Activated CD8-positive, alpha-beta memory T cell treated with anti-CD3 and anti-CD28 coated beads for 1 hour (primary cell): ENCODE measurements at regions not wholly inside any gene's neighbourhood (a gene's known extent, or its start where the extent isn't known, plus 50 kb on each side); places are given as distances from the start of the nearest gene placed in this dataset.
A peak's percentile ranks its signal among the peaks of the same experiment; 100 is the strongest.
"Not testable (repeated sequence)": the region's sequence is repeated elsewhere in the genome, so short reads cannot be mapped to it uniquely, and the experiment has no call there.

ENCODE experiments used
- DNase-seq, 2 donors: peaks; one replicate each; pipeline ENCODE4 v3.0.0-alpha.2; 2020; ENCODE audit warnings: low read depth in 1 of 2; ENCODE audit errors: extremely low read depth in 1 of 2

DNA sequence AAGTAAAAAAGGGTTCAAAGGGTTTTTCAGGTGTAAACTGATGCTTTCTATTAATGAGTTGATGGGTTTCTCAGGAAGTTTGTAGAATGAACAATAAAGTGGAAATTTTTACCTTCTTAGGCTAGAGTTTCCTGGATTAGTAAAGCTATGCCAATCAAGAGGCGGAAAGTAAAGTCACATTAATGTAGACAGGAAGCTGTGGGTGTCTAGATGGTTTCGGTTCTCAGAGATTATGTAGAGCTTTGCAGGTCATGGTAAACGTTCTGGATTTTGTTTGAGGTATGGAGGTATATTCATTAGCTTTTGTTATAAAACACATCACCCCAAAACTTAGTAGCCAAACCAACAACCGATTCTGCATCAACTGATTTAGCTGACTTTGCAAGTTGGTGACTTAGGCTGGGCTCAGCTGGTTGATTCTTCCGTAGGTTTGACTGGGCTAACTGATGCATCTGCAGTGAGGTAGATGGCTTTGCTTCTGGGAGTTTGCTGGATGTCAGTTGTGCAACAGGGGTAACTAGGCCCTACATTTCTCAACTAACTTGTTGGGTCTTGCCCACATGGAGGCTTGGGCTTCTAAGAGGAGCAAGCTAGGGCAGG, 273.8 kb downstream of the MSX2 start:
- DNase-seq = no peak

DNA sequence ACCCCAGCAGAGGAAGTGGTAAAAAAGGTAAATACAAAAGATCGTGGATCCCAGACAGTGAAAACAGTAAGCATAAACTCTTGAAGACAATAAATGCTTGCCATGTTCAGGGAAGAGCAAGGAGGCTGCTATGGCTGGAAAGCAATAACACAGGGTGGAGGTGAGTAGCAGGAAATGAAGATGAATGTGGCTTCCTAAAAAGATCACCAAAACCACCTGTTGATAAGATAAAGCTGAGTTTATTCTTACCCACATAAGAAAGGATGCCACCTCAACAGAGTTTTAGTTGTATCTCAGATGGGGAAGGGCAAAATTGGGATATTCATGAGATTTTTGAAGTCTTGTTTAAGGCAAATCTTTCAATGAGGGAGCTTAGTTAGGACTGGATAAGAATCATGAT, 273.3 kb downstream of the MSX2 start:
- DNase-seq = no peak

DNA sequence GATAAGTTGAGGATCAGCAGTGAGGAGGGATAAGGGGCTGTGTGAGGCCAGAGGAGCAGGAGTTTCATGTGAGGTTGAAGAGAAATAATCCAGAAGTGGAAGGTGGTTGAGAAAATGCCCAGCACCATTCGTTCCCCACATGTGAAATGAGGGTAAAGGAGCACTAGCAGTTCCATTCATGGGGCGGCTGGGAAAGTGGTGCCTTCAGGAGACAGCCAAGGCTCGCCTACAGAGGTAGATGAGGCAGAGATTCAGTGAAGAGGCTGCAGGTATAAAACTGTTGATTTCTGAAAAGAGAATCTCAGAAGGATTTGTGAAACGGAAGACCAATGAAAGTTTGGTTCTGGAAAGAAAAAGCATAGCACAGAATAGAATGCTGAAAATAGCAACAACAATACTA, 272.6 kb downstream of the MSX2 start:
- DNase-seq = no peak

DNA sequence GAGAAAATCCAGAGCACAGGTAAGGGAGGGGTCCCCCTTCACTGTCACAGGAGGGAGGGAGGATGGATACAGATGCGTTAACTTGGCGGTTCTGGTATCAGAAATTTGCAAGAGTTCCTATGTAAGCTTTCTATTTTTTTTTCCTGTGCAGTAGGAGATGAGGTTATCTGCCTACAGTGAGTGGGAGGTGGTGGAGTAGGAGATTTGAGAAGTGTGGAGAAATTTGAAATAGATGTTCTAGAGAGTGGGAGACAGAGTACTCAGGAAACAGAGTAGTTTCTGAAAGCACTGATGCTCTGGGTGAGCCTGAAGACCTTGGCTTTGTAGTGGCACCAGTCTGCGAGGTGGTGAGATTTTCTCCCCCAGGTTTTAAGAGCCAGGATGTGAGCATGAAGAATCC, 271.4 kb downstream of the MSX2 start:
- no peak for DNase-seq

DNA sequence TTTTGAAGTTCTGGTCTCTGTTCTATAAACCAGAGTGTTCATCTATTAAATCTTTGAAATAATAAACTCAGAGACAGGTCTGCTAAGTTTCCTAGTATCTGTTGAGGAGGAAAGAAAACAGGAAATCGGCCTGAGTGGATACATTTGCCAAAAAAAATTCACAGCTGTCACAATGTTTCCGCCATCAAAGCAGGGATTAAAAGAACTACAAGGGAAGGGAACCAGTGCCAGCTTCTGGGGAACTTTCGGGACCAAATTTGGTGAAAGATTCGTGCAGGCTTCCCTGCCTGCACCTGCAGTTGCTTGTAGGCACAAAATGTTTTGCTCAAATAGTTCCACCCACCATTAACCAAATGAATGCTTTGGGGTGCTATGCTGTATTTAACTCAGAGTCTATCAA, 267.5 kb downstream of the MSX2 start:
- no peak for DNase-seq

DNA sequence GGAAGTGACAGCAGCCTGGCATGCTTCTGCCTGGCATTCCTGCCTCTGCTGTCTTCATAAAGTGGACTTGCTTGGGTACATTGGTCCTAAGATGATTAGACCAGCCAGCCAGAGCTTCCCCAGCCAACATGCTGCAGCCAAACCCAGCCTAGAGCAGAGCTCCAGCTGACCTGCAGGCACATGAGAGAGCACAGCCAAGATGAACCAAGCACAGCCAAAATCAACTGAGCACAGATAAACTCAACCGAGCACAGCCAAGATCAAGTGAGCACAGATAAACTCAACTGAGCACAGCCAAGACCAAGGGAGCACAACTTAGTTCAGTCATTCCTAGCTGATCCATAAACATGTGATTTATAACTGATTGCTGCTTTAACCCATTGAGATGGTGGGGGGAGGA, 266.5 kb downstream of the MSX2 start:
- no peak for DNase-seq

DNA sequence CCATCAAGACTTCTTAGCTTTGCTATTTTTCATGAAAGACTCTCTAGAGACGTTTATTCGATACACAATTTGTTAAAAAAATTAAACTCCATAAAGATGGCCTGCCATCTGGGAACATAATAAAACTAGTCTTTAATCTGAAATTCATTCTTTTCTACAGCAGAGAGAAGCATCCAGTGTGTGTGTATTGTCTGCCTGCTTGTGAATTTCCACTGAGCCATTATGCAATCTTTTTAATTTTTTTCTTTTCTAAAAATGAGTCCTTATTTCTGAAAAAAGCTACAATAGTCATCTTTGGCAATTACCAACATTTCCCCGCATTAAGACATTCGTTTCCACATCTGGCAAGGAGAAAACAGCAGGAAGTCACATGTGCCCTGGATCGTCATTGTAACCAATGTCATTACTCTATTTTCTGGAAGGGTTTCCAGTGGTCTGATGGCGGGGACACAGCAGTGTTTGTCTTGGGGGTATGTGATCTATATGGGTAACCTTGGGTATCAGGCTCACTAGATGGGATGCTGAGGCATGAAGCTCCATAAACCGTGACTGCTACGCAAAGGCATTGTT, 263.1 kb downstream of the MSX2 start:
- no peak for DNase-seq

DNA sequence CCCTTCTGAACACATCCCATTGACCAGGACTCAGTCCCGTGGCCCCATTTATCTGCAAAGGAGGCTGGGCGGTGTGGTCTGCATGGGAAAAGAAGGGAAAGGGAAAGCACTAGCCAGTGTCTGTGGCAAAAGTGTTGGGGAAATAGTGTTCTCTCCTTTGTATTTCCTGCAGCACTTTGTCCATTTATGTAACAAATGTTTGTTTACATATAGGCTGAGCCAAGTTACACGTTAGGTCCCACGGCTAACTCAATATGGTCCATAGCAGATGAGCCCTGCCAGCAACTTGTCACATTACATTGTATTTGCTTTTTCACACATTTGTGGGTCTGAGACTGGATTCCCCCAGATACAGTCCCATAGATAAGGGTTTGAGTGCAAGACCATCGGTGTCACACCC, 260.5 kb downstream of the MSX2 start:
- DNase-seq = no peak

DNA sequence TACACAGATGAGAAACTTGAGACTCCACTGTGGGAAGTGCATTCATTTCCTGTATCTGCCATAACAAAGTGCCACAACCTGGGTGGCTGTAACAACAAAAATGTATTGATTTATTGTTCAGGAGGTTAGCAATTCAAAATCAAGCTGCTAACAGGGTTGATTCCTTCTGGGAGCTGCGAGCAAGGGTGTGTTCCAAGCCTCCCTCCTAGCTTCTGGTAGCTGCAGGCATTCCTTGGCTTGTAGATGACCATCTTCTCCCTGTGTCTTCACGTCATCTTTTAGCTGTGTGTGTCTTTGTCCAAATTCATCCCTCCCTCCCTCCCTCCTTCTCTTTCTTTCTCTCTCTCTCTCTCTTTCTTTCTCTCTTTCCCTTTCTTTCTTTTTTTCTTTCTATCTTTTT, 258.1 kb downstream of the MSX2 start:
- no peak for DNase-seq

DNA sequence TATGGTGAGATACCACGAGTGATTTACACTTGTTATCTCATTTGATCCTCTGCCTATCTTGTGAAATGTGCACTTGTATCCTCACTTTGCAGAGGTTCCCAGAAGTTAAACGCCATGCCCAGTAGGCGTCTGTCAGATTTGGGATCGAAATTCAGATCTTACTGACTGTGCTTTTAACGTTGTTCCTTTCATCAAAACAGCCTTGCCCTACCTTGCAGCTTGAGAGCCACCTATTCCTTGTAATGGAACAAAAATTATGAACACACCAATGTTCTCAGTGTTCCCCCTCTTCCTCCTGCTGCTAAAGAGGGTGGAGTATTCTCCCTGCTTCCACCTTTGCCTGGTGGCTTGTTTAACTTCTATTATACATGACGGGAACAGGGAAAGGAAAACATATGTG, 257.0 kb downstream of the MSX2 start:
- DNase-seq = no peak

DNA sequence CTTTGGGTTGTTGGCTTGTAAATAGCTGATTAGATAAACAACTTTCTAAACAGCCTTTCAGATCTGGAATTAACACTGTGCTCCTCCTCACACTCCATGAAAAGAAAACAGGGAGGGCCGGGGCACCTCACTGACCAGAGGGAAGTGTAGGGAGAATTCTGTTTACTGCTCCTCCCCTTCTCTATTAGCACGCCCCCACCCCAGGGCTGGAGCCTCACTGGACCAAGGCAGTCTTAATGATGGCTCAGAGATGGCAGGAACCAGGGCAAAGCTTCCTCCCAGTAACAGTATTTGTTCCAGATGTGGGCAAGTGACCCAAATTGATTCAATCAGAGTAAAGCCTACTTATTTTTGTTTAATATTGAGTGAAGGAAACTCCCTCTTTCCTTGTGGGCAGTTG, 256.6 kb downstream of the MSX2 start:
- DNase-seq = no peak

DNA sequence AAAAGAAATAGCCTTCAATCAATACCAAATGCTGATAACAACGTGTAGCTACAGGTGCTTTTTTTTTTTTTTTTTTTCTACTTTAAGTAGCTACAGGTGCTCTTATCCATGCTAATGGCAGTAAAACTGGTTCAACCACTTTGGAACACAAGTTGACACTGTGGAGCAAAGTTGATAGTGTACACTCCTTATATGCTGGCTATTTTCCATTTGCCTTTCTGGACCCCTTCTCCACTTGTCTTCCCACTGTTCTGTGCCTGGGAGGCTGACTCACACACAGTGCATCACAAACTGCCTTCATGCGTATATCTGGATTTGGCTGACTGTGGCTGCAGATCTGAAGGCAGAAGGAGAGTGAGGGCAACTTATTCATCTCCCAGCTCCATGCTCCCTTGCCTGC, 247.9 kb downstream of the MSX2 start:
- DNase-seq = no peak

DNA sequence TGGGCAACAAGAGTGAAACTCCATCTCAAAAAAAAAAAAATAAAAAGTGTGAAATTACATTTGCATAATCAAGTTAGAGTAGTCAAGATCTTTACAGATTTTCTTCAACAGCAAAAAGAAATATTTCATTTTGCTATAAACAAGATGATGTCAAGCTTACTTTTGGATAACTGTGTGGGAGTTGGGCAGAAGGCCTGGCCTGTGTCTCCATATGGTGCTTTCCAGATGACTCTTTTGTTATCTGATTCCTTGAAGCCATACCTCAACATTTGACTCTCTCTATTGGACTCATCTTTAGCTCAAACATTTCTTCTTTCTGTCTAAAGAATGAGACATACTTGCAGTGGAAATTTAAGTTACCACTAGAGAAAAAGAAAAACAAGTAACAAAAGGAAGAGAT, 246.8 kb downstream of the MSX2 start:
- no peak for DNase-seq

DNA sequence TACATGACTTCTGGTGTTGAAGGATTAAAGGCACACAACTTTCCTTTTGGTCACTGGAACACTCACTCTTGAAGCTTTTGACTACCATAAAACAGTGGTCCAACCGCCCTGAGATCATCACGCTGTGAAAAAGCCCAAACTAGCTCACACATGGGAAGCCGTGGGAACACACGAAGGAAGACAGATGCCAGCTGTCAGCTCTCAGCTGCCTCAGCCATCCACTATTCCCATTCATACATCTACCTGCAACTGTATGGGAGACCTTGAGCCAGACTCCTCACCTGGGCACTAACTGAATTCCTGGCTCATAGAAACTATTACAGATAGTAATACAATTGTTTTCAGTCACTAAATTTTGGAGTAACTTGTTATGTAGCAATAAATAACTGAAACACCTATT, 246.1 kb downstream of the MSX2 start:
- DNase-seq = no peak

DNA sequence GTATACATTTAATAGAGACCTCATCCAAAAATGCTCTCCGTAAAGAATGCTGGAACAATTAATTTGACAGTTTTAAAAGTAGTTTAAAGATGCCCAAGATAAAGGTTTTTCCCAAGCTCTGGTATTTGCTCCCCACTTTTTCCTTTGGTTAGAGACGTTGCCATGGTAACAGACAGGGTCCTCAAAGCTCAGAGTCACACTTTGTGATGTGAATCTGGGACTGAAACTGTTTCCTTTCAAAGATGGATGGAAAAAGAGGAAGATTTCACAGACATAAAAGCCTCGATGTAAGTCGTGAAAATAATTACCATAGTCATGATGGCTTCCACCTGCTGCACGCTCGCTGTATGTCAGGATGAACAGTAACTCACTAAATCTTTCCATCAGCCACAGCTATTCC, 229.5 kb downstream of the MSX2 start:
- DNase-seq = no peak

DNA sequence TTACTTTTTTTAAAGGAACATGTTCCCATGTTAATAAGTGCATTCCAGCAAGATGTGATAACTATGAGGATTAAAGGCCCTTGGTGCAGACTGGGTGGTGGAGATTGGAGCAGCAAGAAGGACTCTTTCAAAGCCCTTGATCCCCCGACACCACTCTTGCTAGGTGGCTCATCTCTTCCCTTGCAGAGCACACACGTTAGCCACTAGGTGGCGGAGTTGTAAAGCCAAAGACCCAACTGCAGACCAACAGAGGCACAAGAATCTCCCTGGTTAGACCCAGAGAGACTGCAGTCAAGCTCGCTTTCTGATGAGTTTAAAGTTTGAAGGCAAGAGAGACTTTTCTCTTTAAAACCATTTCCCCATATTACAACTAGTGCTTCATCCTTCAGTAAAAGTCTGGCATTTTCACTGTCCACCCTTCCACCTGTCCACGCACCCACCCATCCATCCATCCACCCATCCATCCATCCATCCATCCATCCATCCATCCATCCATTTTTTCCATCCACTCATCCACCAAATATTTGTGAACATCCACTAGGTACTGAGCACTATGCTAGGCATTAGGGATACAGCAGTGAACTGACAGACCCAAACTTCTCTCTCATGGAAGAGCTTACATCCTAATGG, 226.9 kb downstream of the MSX2 start:
- peak in 1 of 2 donors; percentile 7 for DNase-seq

DNA sequence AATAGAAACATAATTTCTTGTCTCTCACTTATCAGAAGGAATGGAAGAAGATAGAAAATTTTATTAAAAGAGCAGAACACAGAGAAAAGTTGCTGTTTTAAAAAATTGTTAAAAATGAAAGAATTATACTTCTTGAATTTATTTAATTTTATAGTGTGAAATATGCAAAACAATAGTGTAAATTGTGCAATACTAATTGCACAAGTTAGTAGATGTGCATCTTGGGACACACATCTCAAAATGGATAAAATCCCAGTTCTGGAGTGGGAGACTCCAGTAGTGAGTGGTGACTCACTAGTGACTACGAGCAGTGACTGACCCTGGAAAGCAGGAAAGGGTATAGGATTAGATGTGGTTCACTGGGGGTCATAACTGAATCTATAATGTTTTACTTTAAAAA, 223.2 kb downstream of the MSX2 start:
- DNase-seq = no peak

DNA sequence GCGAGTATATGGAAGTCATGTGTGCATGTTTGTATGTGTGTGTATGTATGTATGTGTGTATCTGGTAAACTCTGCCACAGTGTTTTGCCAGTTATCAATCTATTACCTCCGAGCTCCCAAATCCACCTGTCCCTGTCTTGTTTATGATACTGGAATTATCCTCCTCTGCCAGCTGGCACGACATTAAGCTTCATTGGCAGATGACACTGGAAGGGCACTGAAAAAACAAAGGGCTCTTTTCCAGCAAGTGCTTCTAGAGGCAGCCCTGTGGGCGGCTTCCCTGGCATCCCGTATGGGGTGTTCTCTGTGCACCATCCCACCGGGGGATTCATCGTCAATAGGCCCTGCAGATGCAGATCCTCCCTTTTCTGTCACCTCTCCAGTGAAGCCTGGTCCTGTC, 221.5 kb downstream of the MSX2 start:
- no peak for DNase-seq

DNA sequence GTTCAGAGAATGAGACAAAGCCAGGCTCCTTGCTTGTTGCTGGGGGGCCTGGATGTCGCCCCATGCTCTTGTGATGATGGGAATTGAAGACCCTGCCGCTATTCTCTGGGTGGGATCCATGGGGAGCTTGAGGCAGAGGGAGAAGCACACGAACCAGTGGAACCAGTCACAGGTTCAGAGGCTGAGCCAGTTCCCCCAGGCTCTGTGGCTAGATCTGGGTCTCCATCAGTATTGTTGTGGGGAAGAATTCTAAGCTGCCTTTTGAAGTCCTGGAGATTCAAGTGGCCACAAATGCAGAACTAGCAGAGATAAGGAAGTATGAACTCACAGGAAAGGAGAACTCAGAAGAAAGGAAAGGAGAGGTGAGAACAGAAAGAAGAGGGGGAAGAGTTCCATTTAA, 219.4 kb downstream of the MSX2 start:
- DNase-seq = no peak

DNA sequence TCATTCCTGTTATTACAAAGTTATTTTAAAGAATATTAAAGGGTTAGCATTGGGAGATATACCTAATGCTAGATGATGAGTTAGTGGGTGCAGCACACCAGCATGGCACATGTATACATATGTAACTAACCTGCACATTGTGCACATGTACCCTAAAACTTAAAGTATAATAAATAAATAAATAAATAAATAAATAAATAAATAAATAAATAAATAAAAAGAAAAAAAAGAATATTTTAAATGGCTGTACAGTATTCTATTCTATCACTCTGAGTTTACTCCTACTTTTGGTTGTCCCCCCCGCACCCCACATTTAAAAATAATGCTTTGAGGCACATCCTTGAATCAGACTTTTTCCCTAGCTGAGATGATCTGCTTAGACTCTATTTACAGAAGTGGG, 218.6 kb downstream of the MSX2 start:
- DNase-seq = not testable (repeated sequence)

DNA sequence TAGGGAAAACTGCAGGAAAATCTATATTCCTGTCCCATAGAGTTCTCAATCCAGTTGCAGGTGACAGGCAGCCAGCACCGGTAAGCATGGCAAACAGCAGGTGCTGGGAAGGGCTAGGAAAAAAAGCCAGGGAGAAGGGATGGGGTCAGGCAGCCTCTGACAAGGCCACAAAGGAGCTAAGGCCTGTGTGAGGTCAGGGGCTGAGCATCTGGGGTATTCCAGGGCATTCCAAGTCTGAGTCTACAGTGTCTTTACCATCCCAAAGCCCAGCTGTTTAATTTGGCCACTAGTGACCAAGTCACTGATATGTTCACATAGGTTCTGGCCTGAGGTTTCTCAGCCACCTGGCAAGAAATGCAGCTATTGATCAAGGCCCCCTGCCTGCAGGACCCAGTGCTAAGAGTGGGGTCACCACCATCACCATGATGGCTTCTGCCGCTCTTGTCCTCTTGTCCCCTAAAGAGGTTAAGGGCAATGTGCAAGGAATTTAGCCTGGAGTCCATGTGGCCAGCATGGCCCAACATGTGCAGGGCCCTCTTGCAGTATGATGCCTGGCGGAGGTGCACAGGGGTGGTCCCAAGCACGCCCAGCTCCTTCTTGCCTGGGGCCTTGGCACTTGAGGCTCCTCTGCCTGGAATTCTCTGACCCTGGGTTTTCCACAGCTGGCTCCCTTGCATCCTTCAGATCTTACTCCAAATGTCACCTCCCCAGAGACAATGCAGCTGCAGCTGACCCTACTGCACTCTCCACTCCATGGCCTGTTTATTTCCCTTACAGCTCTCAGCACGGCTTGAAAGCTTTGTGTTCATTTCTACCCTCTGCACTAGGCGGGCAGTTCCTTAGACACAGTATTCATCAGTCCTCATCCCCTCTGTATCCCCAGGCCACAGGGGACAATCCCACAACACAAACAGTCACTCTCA, 213.1 kb downstream of the MSX2 start:
- DNase-seq = no peak
